ENCODE measurements at regions not wholly inside any gene's neighbourhood (a gene's known extent, or its start where the extent isn't known, plus 50 kb on each side); places are given as distances from the start of the nearest gene placed in this dataset.
"Not testable (repeated sequence)": the region's sequence is repeated elsewhere in the genome, so short reads cannot be mapped to it uniquely, and the experiment has no call there.

- DNase-seq = peak; percentile 33 to 67
These were observed 260.8 kb downstream of the RASSF9 start for GRCh38 chr12:85575120-85576096.

GRCh38 chr12:85580562-85581168 lies 255.5 kb downstream of the RASSF9 start:
- DNase-seq = no peak

GRCh38 chr12:85587158-85587557 lies 249.1 kb downstream of the RASSF9 start:
- no peak for DNase-seq

- no peak for DNase-seq
These were observed 248.0 kb downstream of the RASSF9 start for GRCh38 chr12:85588221-85588620.

GRCh38 chr12:85600841-85601240 lies 235.4 kb downstream of the RASSF9 start:
- no peak for DNase-seq

GRCh38 chr12:85603556-85603955 lies 232.7 kb downstream of the RASSF9 start:
- DNase-seq = no peak

- DNase-seq = no peak
These were observed 229.8 kb downstream of the RASSF9 start for GRCh38 chr12:85606455-85606854.

GRCh38 chr12:85609778-85610177 lies 226.4 kb downstream of the RASSF9 start:
- no peak for DNase-seq

- DNase-seq = no peak
These were observed 226.0 kb downstream of the RASSF9 start for GRCh38 chr12:85610194-85610593.

GRCh38 chr12:85616201-85616600 lies 220.0 kb downstream of the RASSF9 start:
- no peak for DNase-seq

GRCh38 chr12:85617307-85618091 lies 218.7 kb downstream of the RASSF9 start:
- DNase-seq = no peak

- no peak for DNase-seq
These were observed 215.2 kb downstream of the RASSF9 start for GRCh38 chr12:85621041-85621440.

GRCh38 chr12:85623763-85624162 lies 212.4 kb downstream of the RASSF9 start:
- no peak for DNase-seq

GRCh38 chr12:85625467-85625866 lies 210.7 kb downstream of the RASSF9 start:
- DNase-seq = no peak

- DNase-seq = peak; percentile 26 to 40
These were observed 210.0 kb downstream of the RASSF9 start for GRCh38 chr12:85626001-85626783.

- no peak for DNase-seq
These were observed 209.4 kb downstream of the RASSF9 start for GRCh38 chr12:85626784-85627171.

- DNase-seq = no peak
These were observed 208.6 kb downstream of the RASSF9 start for GRCh38 chr12:85627584-85627983.

GRCh38 chr12:85628562-85628961 lies 207.6 kb downstream of the RASSF9 start:
- not testable (repeated sequence) for DNase-seq

GRCh38 chr12:85630851-85631250 lies 205.4 kb downstream of the RASSF9 start:
- DNase-seq = no peak

GRCh38 chr12:85632390-85632789 lies 203.8 kb downstream of the RASSF9 start:
- peak in 1 of 2 donors; percentile 21 for DNase-seq

GRCh38 chr12:85633491-85633890 lies 202.7 kb downstream of the RASSF9 start:
- DNase-seq = no peak

GRCh38 chr12:85639834-85640233 lies 196.4 kb downstream of the RASSF9 start:
- DNase-seq = no peak

Measured in inflammatory macrophage (primary cell).